ENCODE measurements at regions not wholly inside any gene's neighbourhood (a gene's known extent, or its start where the extent isn't known, plus 50 kb on each side); places are given as distances from the start of the nearest gene placed in this dataset.

GRCh38 chr2:173797586-173798263 lies 167.4 kb downstream of the SP3 start:
- TF ChIP-seq TCF7 (CRISPR knock-in tag; IDR thresholded peaks at IDR 0.05; ENCODE audit: low read depth) (no peak), ZNF317 (CRISPR knock-in tag; IDR thresholded peaks at IDR 0.05; ENCODE audit: borderline replicate concordance, low read depth) (no peak), ESRRA (CRISPR knock-in tag; IDR thresholded peaks at IDR 0.05; ENCODE audit: borderline replicate concordance) (no peak), CTCF (IDR thresholded peaks at IDR 0.05) (no peak), FOXJ3 (CRISPR knock-in tag; IDR thresholded peaks at IDR 0.05; ENCODE audit: borderline replicate concordance) (no peak), TEAD4 (CRISPR knock-in tag; IDR thresholded peaks at IDR 0.05) (no peak), KAT7 (CRISPR knock-in tag; IDR thresholded peaks at IDR 0.05; ENCODE audit: borderline replicate concordance) (no peak), ZNF423 (CRISPR knock-in tag; IDR thresholded peaks at IDR 0.05) (no peak), NFATC4 (CRISPR knock-in tag; IDR thresholded peaks at IDR 0.05) (no peak), MAX (CRISPR knock-in tag; IDR thresholded peaks at IDR 0.05) (no peak)

All from WTC11 (cell line).